Activated effector memory CD4-positive, alpha-beta T cell treated with anti-CD3 and anti-CD28 coated beads, Interleukin-2, amount 50 U/mL, for 16 hours (primary cell): ENCODE measurements at regions not wholly inside any gene's neighbourhood (a gene's known extent, or its start where the extent isn't known, plus 50 kb on each side); places are given as distances from the start of the nearest gene placed in this dataset.

Source experiments
- DNase-seq: peaks from one replicate; pipeline ENCODE4 v3.0.0-alpha.2; 2020

DNA sequence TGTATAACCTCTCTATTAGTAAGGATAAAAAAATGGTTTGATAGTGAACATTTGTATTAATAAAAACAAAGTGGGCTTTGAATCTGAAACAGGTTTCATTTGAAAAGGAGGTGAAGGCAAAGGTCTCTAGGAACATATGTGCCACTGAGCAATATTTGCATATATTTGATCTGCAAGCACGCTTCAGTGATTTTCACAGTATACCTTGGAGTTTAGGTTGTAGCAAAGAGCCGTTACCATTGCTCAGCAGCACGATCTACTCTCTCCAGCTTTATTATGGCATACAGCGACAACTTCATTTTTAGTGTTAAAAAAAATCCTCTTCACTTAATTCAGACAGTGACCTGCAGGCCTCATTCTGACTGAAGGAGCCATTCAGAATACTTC is 75.8 kb upstream of the ZEB2 start:
- DNase-seq, result no peak

GRCh38 chr2:144595279-144595678 is 75.4 kb upstream of the ZEB2 start:
- DNase-seq, result no peak

GRCh38 chr2:144593803-144594202 is 73.9 kb upstream of the ZEB2 start:
- no peak for DNase-seq

- no peak for DNase-seq
Measured at GRCh38 chr2:144592500-144593256, 72.8 kb upstream of the ZEB2 start.

GRCh38 chr2:144587306-144587705 is 67.4 kb upstream of the ZEB2 start:
- DNase-seq, result no peak

DNA sequence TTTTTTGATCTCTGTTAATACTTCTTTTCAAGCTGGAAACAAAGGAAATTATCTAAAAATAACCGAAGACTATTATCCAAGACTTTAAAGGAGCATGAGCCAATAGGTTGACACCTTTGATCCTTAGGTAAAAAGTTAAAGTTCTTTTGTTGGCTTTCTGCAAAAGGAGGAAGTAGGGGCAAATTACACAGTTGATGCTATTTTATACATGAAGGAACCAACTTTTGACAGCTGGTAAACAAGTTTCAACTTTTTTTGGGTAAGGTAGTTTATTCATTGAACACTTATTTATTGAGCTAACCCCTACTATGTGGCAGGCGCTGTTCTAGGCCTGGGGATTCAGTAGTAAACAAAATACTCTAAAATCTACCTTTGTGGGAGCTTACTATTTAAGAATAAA is 66.6 kb upstream of the ZEB2 start:
- DNase-seq, result no peak

DNA sequence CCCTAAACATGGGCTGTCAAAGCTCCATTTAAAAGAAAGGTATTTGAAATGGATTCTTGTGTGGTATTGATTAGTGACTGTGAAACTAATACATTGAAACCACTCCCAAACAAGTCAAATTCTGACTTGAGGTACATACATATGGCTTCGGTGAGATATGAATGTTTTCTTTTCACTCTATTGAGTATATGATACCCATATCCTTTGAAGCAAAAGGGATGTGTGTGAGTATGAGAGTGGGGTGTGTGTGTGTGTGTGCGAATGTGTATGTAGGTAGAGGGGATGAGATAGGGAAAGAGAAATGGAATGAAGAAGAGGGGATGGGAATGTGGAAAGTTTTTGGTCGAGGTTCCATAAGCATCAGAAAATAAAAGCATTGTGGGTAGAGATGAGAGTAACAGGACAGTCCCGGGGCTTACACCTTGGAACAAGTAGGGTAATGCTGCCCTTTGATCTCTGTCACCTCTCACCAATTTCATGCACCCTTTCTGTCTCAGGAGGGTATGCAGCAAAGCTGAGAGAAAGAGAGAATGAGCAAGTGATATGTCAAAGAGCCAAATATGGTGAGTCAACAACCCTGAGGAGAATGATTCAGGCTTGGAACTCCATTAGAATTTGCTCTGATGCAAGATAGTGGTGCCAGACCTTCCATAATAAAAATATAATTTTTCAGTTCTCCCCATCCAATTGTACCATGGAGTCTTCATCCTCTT is 64.0 kb upstream of the ZEB2 start:
- no peak for DNase-seq

DNA sequence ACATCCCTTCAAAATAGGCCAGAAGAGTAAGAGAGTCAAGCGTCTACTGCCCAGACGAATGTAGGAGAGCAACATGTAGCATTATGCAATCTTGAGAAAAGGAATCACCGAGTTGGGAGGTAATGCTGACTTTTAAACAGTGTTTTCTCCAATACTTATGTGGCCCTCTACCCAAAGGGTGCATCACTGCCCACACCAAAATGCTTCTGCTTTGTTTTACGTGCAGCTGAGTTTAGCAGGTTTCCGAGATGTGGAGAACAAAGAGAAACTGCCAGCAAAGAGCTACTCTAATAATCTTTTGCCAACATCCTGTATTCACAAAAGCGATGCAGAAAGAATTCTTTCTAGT is 63.4 kb upstream of the ZEB2 start:
- DNase-seq, result no peak

DNA sequence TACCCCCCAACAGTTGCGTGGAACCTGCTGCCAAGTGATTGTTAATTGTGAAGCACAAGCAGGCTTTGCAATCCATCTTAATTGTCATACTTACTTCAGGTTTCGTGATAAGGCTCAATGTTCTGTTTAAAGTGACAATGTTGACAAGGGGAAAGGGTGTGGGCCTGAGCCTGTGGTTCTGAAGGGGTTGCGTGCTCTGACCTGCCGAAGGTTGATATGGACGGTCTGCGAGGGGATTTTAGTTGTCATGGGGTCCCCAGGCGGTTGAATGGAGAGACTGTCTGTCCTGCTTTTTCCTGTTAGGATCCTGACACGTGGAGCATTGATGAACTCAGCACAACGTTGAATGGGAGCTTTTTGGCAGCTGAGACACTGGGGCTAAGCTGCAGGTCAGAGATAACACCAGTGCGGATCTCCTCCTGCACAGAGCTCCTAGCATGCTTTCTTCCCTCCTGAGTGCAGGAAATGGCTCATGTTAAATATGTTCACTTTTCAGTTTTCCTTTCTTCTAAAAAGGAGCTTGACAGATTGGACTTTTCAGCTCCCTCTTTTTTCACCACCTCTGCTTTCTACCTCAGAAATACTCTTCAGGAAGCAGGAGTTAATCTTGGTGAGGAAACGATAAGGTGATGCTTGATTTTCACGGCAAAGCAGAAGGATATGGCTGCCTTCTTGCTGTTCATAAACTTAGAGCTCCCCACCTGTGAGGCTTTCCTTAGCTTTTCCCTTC is 62.9 kb upstream of the ZEB2 start:
- DNase-seq, result no peak

DNA sequence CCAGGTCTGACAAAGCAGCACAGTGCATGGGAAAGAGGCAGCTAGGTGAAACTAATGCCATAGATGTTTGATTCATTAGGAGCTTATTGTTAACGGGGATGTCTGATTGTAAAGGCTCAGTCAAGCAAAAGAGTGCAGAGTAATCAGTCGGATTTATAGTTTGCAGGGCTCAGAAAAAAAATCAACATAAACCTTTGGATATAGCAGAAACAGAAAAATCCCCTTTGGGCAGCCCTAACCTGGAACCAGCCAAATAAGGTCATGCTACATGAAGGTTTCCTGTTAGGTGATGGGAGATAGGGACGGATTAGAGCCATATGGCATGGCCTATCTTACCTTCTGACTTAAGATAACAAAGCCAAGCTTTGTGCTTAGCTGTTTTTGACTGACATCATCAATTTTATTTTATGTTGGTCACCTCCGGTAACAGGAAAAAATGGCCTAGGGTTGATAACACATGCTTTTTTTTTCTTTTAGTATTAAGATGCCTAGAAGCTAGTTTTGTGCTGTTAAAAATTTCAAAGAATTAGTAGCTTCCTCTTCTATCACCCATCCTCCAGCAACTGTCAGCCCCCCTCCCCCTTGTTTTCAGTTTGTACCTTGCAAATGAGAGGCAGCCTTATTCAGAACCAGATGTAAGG is 60.7 kb upstream of the ZEB2 start:
- no peak for DNase-seq

- DNase-seq, result no peak
Measured at GRCh38 chr2:144579556-144579955, 59.6 kb upstream of the ZEB2 start.

DNA sequence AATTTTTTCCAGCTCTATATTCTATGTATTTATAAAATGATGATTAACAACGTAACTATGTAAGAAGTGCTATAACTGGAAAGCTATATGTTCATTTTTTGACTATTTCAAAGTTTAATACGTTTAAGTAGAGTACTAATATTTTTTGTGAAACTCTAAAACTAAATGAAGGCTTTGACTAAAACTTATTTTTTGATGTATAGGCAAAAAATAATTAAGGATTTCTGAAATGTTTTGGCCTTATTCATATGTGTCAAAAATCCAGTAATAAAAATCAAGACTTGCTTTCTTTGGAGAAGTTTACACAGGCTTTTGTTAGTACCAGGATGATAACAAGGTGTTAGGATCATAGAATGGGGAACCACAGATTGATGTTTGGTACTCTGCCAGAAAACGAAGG is 58.2 kb upstream of the ZEB2 start:
- DNase-seq, result no peak

GRCh38 chr2:144572977-144573376 is 53.1 kb upstream of the ZEB2 start:
- no peak for DNase-seq

- no peak for DNase-seq
Measured at GRCh38 chr2:144571770-144572169, 51.9 kb upstream of the ZEB2 start.

DNA sequence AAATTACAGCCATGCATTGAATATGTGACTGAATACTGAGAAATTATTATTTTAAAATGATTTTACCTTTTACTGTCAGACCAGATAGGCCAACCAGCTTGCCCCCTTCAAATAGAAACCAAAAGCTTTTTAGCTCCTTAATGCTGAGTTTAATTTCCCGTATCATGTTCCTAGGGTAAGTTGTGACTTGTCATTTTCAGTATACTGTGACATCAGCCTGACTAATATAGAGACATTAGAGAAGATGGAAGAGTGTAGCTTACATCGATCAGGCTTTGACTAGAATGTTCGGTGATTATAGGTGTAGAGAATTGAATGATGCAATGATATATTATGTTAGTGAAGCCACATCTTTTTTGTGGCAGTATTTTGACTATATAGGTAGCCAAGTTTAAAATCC is 50.6 kb upstream of the ZEB2 start:
- DNase-seq, result no peak
